Skin epidermis (tissue), 12 donors: ENCODE measurements at regions not wholly inside any gene's neighbourhood (a gene's known extent, or its start where the extent isn't known, plus 50 kb on each side); places are given as distances from the start of the nearest gene placed in this dataset.

Experiments
- H3K27ac ChIP-seq, 21 experiments: fragments of 200-600 bp; sonication (generic) in 11 of 21; one replicate each; pipeline ENCODE4 v1.5.0; 2020; ENCODE audit warnings: mild to moderate bottlenecking in 3 of 21, inconsistent platforms in 2 of 21, moderate library complexity in 2 of 21
- H3K4me3 ChIP-seq, 7 experiments: fragments of 200-600 bp; sonication (generic) in 2 of 7; one replicate each; pipeline ENCODE4 v1.5.0; 2020; ENCODE audit warnings: inconsistent platforms in 2 of 7, mild to moderate bottlenecking in 2 of 7, moderate library complexity in 1 of 7

DNA sequence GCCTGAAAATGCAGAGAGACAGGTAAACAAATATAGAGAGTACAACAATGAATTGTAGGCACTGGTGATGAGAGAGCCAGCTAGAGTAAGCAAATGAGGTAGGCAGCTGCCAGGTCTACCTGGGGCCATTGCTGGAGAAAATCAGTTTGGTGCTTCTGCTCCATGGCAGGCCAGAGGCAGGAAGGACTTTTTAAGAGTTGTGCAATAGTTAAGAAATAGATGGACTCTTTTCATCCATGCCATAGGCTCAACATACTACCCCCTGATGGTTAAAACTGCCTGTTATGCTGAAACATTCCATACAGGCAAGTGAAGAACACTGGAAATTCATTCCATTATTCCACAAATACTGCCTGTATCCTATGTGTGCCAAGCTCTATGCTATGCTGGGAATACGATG, 86.5 kb upstream of the CCDC112 start:
- Histone ChIP-seq H3K4me3 (no peak overlapping the region), H3K27ac (no peak overlapping the region)

DNA sequence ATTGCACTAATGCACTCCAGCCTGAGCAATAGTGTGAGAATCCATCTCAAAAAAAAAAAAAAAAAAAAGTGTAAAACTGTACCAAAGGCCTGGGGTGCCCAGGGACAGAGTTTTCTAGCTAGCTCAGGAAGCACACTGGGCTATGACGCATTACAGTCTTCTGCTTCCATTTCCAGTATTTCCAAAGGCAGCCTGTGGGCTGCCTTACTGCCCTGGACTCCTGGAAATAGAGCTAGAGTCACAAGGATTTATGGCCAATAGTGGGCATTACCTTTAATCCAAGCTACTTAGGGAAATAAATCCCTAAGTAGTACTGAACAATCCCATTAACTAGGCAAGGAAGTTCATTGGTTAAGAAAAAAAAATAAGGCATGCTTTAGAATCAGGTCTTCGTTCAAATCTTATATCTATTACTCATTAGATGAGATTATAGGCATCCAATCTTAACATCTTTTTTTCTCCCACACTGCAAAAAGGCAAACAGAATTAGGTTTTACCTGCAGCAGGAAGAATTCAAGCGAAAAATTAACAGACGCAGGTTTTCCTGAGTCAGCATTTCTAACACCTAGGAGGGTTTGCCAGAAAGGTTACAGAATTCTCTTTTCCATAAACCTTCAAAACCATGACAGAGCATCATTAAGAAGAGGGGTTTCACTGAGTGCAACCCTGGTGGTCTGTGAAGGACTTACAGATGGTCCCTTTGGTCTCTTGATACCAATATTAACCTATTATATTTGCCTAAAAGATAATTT, 85.6 kb upstream of the CCDC112 start:
- H3K27ac ChIP-seq: peak overlapping the region in 1 of 21 experiments; percentile 29
- no peak overlapping the region for H3K4me3 ChIP-seq

DNA sequence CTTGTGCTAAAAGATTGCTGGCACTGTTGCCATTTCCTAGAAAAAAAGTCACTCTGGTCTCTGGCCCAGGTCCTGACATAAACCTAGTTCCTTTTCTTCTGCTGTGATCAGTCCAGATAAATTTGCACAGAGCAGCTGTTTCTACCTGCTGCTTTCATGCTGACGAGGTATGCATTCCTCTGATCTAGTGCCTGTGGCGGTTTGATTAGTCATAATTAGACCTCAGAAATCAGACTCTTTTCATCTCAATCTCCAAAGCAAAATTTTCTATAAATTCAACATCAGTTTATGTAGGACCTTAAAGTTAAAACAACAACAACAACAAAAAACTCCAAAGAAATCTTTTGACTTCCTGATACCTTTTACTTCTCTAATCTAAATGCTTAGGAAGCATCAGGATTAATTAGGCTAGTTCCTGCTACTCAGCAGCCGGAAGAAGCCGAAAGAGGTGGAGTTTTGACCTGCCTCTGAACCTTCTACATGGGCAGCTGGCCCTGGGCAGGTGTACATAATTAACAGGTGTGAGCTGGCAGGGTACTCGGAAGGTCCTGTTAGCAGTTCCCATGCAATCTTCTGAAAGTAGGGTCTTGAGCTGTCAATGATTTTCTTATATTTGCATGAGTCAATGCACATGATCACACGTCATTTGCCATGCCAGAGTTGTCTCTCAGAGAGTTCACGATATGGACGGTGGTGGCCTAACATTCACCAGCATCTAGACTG, 83.3 kb upstream of the CCDC112 start:
- Histone ChIP-seq H3K27ac (no peak overlapping the region), H3K4me3 (no peak overlapping the region)

DNA sequence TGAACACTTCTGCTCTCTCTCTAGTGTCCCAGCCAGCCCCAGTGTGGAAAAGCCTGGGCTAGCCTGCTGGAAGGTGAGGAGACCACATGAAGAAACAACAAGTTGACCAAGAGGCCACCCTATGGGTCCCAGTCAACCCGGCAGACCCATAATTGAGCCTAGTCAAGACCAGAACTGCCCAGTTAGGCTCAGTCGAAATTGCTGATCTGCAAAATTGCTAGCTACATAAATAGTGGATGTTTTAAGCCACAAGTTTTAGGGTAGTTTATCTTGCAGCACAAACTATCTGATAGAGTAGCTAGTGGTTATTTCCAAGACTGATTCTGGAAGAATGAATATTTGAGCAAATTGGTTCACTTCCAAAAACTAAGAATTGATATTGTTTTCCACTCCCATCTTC, 82.3 kb upstream of the CCDC112 start:
- no peak overlapping the region for H3K27ac ChIP-seq
- no peak overlapping the region for H3K4me3 ChIP-seq

DNA sequence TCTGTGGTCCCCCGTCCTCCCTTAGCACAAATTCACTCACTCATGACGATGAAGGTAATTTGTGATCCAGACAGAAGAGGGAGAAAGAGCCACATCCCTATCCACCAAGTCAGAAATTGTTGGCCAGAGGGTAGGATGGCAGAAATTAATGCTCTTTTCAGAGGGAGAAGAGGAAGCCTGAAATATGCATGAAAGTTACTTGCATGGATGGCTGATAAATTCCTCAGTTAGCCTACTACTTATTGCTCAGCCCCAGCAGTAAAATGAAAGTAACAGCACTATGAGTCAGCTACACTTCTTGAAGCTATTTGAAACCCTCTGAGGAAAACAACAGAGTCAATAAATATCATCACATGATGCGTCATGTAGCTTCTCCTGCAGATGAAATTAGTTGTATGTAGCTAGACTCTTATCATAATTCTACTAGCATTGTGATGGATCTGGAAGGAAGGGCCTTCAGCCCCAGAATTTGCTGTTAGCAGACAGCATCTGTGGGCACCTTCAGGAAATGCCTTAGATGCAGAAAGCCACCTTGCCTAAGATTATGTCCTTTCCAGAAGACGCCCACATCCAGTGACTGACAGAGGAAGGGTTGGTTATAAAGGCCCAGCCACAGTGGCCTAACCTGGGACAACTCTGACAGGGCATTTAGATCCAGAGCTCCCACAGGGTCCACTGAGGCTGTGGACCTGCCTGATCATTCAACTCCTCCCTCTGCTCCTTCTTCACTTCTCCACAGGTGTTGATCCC, 81.2 kb upstream of the CCDC112 start:
- Histone ChIP-seq H3K4me3 (no peak overlapping the region), H3K27ac (peak overlapping the region in 4 of 21 experiments; percentile 6 to 52 (median 40))

DNA sequence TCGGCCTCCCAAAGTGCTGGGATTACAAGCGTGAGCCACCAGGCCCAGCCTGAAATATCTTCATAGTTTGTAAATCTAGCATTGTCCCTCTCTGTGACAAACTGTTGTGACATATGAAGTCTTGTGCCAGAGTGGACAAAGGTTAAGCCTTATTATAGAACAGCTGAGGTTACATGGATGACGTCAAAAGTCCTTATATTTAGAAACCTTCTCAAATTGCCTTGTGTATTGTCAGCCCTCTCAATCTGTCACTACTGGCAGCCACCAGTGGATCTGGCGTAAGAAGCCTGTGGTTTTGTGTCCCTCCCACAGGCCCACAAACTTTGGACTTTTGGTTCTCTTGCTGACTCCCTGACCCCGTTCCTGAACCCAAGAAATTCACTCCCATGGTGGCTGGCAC, 79.4 kb upstream of the CCDC112 start:
- H3K4me3 ChIP-seq: no peak overlapping the region
- no peak overlapping the region for H3K27ac ChIP-seq

DNA sequence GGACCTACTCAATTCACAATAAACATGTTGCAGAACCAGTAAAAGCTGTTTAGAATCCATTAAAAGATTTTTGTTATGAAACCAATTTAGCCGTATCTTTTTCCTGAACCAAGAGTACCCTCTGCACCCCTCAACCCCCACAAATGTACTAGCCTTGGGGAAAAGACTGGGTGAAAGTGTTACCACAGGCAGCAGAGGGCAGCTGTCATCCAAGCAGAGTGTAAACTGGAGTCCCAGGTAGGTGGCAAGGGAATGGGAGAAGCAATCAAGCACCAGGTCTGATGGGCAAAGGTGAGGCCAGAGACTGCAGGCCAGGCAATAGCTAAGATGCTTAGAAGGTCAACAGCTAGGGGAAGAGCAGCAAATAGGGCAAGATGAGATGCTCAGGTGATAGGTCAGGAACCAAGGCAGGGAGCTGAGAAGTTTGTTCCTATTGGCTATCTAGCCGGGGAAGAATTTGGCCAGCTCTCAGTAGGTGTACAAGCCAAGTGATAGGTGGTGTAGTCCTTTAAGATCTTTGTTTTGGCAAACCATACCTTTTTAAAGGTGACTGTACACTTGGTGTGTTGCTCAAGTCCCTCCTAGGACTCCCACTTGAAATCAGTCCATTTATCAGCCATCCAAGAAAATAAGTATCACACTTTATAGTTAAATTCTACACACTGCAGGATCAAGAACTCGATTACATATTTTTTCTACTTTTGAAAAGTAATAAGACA, 77.8 kb upstream of the CCDC112 start:
- no peak overlapping the region for H3K27ac ChIP-seq
- no peak overlapping the region for H3K4me3 ChIP-seq

DNA sequence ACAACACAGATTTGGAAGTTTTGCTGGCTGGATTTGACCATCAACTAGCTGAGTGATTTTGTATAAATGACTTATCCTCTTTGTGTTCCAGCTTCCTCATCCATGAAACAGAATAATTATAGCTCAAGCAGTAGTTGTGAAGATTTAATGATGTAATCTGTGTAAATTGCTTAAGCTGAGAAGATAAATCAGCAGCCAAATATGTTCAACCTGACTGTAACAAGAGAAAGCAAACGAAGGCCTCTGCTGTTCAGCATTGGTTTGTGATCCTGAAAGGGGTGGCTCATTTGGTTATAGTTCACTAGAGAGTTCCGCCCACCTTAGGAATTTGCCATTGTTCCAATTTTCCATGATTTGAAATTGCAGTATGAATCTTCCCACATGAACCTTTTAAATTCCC, 75.7 kb upstream of the CCDC112 start:
- Histone ChIP-seq H3K4me3 (no peak overlapping the region), H3K27ac (no peak overlapping the region)

DNA sequence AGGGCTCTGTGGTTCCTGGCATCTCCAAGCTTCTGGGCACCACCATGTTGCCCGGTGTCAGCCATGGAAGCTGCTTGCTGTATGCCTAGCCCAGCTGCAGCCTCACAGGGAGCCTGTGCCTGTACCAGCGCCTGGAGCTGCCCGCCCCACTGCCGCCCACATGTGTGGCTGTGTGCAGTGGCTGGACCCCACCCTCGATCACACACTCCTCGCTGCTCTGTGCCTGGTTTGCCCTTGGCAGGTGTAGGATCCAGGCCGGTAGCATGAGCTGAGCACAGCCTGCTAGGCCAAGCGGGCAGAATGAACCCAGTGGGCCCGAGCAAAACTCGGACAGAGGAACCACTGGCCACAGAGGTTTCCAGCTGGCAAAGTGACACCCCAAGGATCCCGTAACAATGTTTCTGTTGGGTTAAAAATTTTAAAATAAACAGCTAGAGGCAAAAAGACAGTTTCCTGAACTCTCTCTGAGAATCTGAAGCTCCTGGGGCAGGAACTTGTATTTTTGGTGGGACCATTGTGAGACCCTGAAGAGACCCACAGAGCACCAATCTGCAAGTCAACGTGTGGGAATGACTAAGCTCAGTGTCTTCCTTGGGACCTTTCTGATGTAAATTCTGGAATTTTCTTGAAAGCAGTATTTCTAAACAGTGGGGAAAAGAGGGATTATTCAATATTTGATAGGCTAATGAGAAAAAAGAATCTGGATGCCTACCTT, 73.1 kb upstream of the CCDC112 start:
- no peak overlapping the region for H3K27ac ChIP-seq

DNA sequence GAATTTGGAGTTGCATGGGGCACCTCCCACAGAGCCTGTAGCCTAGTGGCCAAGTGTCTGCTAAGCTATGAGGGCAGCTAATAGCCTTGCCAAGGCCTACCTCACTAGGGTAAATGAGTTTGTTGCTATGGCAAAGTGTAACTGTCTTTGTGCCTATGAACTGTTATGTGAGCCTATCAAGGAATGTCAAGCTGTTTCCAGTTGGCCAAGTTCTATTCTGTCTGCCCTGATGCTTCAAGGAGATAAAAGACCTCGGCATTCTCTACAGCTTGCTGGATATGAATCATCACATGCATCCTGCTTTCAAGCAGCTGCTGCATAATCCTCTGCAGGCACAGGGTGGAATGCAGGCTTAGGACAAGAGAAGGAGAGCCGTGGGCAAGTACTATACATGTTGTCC, 69.8 kb upstream of the CCDC112 start:
- Histone ChIP-seq H3K27ac (peak overlapping the region in 1 of 21 experiments; percentile 50), H3K4me3 (no peak overlapping the region)

More for the DNA sequence above, 73.1 kb upstream of the CCDC112 start:
- H3K4me3 ChIP-seq: no peak overlapping the region

DNA sequence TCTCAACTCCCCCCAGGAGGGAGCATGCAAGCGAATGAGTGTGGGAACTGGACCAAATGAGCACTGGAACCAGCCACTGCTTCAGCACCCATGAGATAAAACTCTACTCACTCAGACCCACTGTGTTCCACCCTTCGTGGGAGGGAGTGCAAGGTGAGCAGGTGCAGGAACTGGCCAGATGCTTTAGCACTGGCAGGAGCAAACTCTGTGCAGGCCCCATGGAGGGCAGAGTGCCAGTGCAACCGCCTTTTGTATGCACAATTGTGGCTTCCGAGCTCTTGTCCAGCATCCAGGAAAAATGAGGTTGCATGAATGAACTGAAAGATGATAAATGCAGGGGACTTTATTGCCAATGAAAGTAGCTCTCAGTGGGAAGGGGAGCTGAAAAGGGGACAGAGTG, 67.4 kb upstream of the CCDC112 start:
- Histone ChIP-seq H3K27ac (no peak overlapping the region), H3K4me3 (no peak overlapping the region)

DNA sequence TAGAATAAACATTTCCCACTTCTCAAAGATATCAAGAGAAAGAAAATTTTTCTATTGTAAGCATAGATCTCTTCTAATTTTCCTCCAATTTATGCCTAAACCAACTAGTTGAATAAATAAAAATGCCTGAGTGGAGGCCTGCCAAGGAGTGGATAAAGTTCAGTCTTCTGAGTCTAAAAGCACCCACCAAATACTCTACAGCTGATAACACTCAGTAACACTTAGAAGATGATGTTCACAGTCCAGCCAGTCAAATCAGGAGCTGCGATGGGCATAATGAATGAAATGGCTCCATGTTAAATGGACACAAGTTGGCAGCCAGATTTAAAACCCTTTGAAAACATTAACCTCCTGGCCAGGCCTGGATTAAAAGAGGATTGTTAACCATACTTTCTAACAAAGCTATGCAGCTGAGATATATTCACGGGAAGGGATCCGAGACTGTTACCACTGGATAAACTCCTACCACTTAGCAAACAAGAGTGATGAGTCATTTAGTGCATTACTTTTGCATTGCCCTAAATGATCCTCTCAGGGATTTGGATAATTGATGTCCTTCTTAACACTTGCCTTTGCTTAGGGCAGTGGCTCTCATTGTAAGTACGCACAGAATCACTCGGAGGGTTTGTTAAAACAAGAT, 63.7 kb upstream of the CCDC112 start:
- no peak overlapping the region for H3K27ac ChIP-seq
- H3K4me3 ChIP-seq: no peak overlapping the region

DNA sequence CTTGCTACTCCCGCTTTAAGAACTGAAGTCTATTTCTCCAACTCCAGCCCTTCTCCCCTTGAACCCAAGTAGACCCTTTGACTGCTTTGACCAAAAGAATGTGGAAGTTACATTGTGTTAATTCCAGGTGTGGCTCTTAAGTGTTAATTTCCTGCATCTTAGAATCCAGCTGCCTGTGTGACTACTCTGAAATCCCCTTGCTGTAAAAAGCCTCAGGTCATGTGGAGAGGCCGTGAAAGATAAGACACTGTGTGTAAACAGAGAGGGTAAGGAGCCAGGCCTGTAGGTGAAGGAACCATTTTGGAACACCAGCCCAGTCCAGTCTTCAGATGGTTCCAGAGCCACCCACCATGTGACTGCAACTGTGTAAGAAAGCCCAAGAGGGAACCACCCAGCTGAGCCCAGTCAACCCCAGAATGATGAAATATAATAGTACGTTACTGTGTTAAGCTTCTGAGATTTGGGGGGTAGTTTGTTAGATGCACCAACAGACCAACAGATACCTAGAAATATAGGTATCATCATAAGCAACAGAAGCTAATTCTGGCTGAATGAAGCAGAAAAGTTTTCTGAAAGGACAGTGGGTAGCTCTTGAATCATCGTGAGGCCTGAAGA, 59.4 kb upstream of the CCDC112 start:
- Histone ChIP-seq H3K4me3 (no peak overlapping the region), H3K27ac (no peak overlapping the region)

DNA sequence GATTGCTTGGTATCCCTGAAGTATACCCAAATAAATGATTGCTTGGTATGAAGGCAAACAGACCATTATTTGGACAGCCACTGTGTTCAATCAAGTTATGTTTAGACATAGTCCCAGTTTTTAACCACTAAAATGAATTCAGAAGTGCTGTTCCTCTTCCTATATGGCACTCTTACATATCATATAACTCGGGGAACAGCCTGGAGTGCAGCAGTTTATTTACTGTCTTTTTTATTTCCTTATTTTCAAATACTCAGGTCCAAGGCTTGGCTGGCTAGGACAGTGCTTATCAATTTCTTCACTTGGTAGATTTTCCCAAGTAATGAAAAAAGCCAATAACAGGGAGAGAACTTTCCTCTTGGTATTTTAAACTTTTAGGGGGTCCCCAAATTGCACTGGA, 58.6 kb upstream of the CCDC112 start:
- Histone ChIP-seq H3K27ac (no peak overlapping the region), H3K4me3 (no peak overlapping the region)

DNA sequence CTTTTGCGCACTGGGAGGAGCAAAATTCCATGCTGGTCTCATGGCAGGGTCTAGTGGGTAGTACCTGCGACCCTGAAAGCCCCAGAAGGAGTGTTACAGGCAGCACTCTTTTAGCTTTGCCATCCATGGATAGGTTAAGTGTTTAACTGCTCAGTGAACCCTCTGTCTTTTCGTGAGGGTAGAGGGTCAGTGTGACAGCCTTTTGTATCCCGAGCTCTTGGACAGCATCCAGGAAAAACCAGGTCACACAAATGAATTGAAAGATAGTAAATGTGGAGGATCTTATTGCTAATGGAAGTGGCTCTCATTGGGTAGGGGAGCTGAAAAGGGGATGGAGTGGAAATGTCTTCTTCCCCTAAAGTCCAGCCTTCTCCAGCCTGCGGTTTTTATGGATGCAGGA, 57.8 kb upstream of the CCDC112 start:
- H3K27ac ChIP-seq: no peak overlapping the region
- H3K4me3 ChIP-seq: no peak overlapping the region

DNA sequence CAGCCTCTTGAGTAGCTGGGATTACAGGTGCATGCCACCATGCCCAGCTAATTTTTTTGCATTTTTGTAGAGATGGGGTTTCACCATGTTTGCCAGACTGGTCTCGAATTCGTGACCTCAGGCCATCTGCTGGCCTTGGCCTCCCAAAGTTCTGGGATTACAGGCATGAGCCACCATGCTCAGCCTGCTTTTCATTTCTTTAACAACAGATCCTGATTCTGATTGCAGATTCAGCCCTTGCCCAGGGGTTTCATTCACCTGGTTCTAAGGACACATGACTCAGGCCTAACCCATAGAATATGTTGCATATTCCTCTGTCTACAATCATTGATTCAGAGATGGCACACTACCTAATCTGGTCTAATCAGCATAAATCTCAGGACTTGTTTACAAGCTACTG, 56.1 kb upstream of the CCDC112 start:
- no peak overlapping the region for H3K4me3 ChIP-seq
- no peak overlapping the region for H3K27ac ChIP-seq

DNA sequence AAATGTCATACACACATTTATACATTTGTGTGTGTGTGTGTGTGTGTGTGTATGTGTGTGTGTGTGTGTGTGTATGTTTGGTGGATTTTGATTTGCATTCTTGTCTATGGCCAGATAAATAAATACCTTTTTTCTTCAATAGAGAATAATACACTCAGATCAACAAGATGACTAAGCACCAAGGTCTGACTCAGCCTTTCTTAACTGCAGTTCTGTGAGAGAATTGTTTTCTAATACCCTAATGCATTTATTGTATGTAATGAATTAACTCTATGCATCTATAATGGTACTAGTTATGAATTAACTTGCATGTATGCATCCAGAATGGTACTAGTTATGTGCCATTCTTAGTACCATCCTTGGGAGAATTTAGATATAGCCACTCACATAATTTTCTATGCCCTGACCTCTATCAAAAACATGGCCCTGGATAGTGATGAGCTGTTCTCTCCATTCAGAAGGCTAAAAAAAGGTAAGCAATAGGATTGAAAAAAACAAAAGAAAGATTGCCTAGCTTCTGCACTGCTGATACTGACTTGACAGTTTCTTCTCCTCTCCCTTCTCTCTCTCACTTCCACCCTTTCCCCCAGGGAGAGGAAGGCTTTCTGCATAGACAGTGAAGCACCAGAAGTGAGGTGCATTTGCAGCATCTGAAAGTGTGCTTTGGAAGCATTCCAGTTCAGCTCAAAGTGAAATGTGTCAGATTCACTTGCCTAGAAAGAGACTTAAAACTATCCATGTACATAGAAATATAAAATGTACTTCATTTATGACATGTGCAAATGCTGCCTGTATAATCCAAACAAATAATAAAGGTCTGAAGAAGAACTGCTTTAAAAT, 55.1 kb upstream of the CCDC112 start:
- Histone ChIP-seq H3K27ac (no peak overlapping the region), H3K4me3 (no peak overlapping the region)

DNA sequence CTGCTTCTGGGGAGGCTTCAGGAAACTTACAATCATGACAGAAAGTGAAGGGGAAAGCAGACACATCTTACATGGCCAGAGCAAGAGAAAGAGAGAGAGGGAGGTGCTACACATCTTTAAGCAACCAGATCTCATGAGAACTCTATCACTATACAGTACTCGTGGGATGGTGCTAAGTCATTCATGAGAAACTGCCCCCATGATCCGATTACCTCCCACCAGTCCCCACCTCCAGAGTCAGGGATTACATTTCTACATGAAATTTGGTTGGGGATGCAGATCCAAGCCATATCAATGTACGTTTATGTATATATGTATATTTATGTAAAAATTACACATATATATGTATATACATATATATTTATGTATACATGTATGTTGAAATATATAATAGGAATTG, 54.4 kb upstream of the CCDC112 start:
- Histone ChIP-seq H3K4me3 (no peak overlapping the region), H3K27ac (no peak overlapping the region)
